SU-DHL-6 (cell line): ENCODE measurements at regions not wholly inside any gene's neighbourhood (a gene's known extent, or its start where the extent isn't known, plus 50 kb on each side); places are given as distances from the start of the nearest gene placed in this dataset.

Experiments
- H2AFZ ChIP-seq: fragments of 200-600 bp; sonication (generic); 2 replicates; pipeline ENCODE4 v1.6.1; 2014; ENCODE audit warnings: low read depth, mild to moderate bottlenecking, moderate library complexity, mixed read lengths, antibody characterized with exemption, low read length; ENCODE audit not compliant: severe bottlenecking
- H3F3A ChIP-seq: fragments of 200-600 bp; shearing (Covaris generic); 2 replicates; pipeline ENCODE4 v1.6.0; 2016; ENCODE audit warnings: antibody characterized with exemption, mild to moderate bottlenecking; ENCODE audit not compliant: insufficient read depth
- H3K27ac ChIP-seq: fragments of 200-600 bp; sonication (generic); 2 replicates; pipeline ENCODE4 v1.5.1; 2016; ENCODE audit warnings: low read depth, mild to moderate bottlenecking, low read length, moderate library complexity, mixed read lengths
- H3K27me3 ChIP-seq: fragments of 200-600 bp; sonication (generic), shearing (Covaris generic); 2 replicates; pipeline ENCODE4 v1.6.0; 2014; ENCODE audit warnings: mild to moderate bottlenecking, low read length
- H3K36me3 ChIP-seq: fragments of 200-600 bp; sonication (generic); 2 replicates; pipeline ENCODE4 v1.6.1; 2014; ENCODE audit warnings: mild to moderate bottlenecking, low read length, mixed read lengths
- H3K4me2 ChIP-seq: fragments of 300-600, 200-600 bp; shearing (Covaris generic), sonication (generic); 2 replicates; pipeline ENCODE4 v1.6.0; 2014; ENCODE audit warnings: low read length, low read depth, mild to moderate bottlenecking; ENCODE audit not compliant: poor library complexity, severe bottlenecking
- H3K4me3 ChIP-seq: fragments of 200-600 bp; sonication (generic); 2 replicates; pipeline ENCODE4 v1.5.1; 2014; ENCODE audit warnings: antibody characterized with exemption, low read length, mild to moderate bottlenecking, mixed read lengths; ENCODE audit not compliant: insufficient read depth, poor library complexity, severe bottlenecking
- H3K79me2 ChIP-seq: fragments of 200-600 bp; sonication (generic); 2 replicates; pipeline ENCODE4 v1.6.1; 2014; ENCODE audit warnings: mild to moderate bottlenecking, low read length, moderate library complexity; ENCODE audit not compliant: insufficient read depth
- H3K9ac ChIP-seq: fragments of 200-600 bp; sonication (generic); 2 replicates; pipeline ENCODE4 v1.7.0; 2014; ENCODE audit warnings: mild to moderate bottlenecking, low read length
- H3K9me2 ChIP-seq: fragments of 200-600 bp; sonication (generic); replicated peaks from 2 replicates; pipeline ENCODE4 v1.6.1; 2014; ENCODE audit warnings: low read length; ENCODE audit not compliant: insufficient read depth
- H3K9me3 ChIP-seq: fragments of 200-600 bp; sonication (generic); 2 replicates; pipeline ENCODE4 v1.6.1; 2014; ENCODE audit warnings: low read length, mixed read lengths; ENCODE audit not compliant: insufficient read depth
- H4K20me1 ChIP-seq: fragments of 200-600 bp; sonication (generic); 2 replicates; pipeline ENCODE4 v1.6.1; 2014; ENCODE audit warnings: low read depth, mild to moderate bottlenecking, antibody characterized with exemption, low read length, moderate library complexity, mixed read lengths
- CTCF ChIP-seq: fragments of 200-600 bp; sonication (generic); IDR thresholded peaks from one replicate; pipeline ENCODE4 v1.5.1; 2017; ENCODE audit warnings: antibody characterized with exemption, mild to moderate bottlenecking, low read length, moderate library complexity; ENCODE audit not compliant: insufficient read depth, poor library complexity, severe bottlenecking
- EZH2phosphoT487 ChIP-seq: fragments of 200-600 bp; sonication (generic), shearing (Covaris generic); conservative IDR thresholded peaks from 2 replicates; pipeline ENCODE4 v1.6.1; 2018; ENCODE audit warnings: mild to moderate bottlenecking, antibody characterized with exemption, low read length, moderate library complexity, mixed read lengths

DNA sequence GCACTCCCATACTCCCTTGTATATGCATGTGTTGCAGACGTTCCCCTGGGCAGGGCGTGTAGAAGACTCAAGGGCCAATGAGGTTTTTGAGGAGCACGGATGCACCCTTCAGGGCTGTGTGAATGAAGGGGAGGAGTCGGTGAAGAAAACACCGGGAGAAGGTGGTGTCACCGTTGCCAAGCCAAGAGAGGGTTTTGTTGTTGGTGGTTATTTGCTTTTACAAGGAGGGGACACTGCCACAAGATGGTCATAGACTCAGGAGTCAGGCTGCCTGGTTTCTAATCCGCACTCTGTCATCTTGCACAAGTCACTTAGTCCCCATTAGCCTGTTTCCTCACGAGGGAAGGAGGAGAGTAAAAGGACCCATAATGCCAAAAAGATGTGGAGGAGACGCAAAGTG lies 124.0 kb downstream of the PXDC1 start:
- no peaks in the 10 kb centered on the region for H3K27me3 ChIP-seq
- no peak for TF ChIP-seq CTCF
- no peak for TF ChIP-seq EZH2phosphoT487

DNA sequence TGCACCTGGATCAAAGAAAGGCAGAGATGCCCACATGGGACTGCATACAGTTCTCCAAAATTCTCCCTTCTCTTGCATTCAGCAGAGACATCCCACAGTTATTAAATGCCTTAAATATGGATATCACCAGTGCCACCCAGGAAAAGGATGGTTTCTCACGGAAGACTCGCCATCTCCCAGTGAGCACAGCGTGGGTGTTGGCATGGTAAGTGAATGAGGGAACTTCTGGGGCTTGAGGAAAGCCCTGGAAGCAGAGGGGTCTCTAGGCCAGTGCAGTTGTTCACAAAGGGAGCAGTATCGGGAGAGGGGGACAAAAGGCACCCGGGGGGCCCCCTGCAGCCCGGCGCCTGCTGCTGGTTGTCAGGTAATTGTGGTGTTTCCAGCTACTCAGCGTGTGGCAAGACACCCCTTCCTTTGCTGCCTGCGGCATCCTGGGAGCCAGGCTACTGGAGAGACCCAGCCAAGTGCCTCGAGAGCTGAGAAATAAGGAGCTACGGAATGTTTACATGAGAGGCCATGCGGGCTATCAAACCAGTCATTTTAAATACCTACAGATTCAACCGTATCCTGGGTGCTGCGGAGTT lies 125.4 kb downstream of the PXDC1 start:
- Histone ChIP-seq H3K4me3 (no peak overlapping the region), H3K36me3 (no peaks in the 10 kb centered on the region), H4K20me1 (no peaks in the 10 kb centered on the region), H3K27ac (no peak overlapping the region), H3K9me2 (no peaks in the 10 kb centered on the region), H3K27me3 (no peaks in the 10 kb centered on the region), H3K4me2 (no peak overlapping the region), H3K9me3 (no peaks in the 10 kb centered on the region), H3F3A (no peaks in the 10 kb centered on the region), H3K9ac (no peak overlapping the region), H3K79me2 (no peaks in the 10 kb centered on the region), H2AFZ (no peak overlapping the region)
- no peak for TF ChIP-seq CTCF
- TF ChIP-seq EZH2phosphoT487: no peak

More for the DNA sequence above, 124.0 kb downstream of the PXDC1 start:
- Histone ChIP-seq H3K79me2 (no peaks in the 10 kb centered on the region), H3K9me2 (no peaks in the 10 kb centered on the region), H2AFZ (no peak overlapping the region), H4K20me1 (no peaks in the 10 kb centered on the region), H3F3A (no peaks in the 10 kb centered on the region), H3K4me2 (no peak overlapping the region), H3K4me3 (no peak overlapping the region), H3K9me3 (no peaks in the 10 kb centered on the region), H3K36me3 (no peaks in the 10 kb centered on the region), H3K27ac (no peak overlapping the region), H3K9ac (no peak overlapping the region)

GRCh38 chr6:3625149-3625979 lies 126.1 kb downstream of the PXDC1 start:
- no peak overlapping the region for H3K27ac ChIP-seq
- no peak overlapping the region for H3K4me3 ChIP-seq
- no peaks in the 10 kb centered on the region for H4K20me1 ChIP-seq
- no peaks in the 10 kb centered on the region for H3K9me3 ChIP-seq
- H3F3A ChIP-seq: no peaks in the 10 kb centered on the region
- no peak for TF ChIP-seq CTCF
- no peak for TF ChIP-seq EZH2phosphoT487
- H3K79me2 ChIP-seq: no peaks in the 10 kb centered on the region
- no peaks in the 10 kb centered on the region for H3K27me3 ChIP-seq
- no peaks in the 10 kb centered on the region for H3K9me2 ChIP-seq
- H3K9ac ChIP-seq: no peak overlapping the region
- no peak overlapping the region for H2AFZ ChIP-seq
- no peaks in the 10 kb centered on the region for H3K36me3 ChIP-seq
- no peak overlapping the region for H3K4me2 ChIP-seq
